Testis (tissue), 2 donors: ENCODE measurements at regions not wholly inside any gene's neighbourhood (a gene's known extent, or its start where the extent isn't known, plus 50 kb on each side); places are given as distances from the start of the nearest gene placed in this dataset.

ENCODE experiments used
- CTCF ChIP-seq, 3 experiments: fragments of 450-650 bp in 2 of 3; fragments of 200-600 bp in 1 of 3; sonication (generic) in 1 of 3; IDR thresholded peaks; one replicate each; pipeline ENCODE4 v1.5.1; 2016 to 2019; ENCODE audit warnings: antibody characterized with exemption in 3 of 3, mild to moderate bottlenecking in 2 of 3, moderate library complexity in 1 of 3
- POLR2A ChIP-seq: fragments of 450-650 bp; IDR thresholded peaks from one replicate; pipeline ENCODE4 v1.6.1; 2017; ENCODE audit warnings: antibody characterized with exemption, mild to moderate bottlenecking, moderate library complexity

DNA sequence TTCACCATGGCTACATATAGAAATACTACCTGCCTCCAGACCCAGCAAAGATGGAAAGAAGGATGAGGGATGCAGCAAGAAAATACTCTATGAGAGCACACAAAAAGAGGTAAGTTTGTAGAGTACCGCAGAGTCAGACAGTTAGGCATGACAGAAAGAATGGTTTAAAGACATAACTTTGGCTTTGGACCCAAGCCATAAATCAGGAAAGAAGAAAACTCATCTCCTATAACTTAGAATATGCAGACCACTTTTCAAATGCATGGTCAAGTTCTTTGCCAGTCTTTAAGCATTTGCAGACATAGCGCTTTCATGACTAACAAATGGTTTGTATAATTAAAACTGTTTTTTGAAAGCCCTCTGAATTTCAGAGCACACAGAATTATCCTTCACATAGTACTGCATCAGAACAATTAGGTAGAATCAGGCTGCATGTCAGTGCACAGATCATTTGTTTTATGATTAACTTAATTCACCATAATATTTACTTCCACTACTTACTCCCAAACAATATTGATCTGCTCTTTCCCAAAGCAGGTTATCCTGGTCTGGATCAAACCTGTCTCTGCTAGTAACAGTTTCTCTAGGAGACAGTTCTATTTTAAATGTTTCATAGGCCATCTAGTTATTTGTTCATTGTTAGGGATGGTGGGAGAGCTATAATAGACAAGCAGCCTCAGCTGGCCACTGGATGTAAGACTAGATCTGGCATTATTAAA, 280.7 kb upstream of the NR5A2 start:
- TF ChIP-seq CTCF (IDR thresholded peaks at IDR 0.05): no peak
- TF ChIP-seq POLR2A: no peak
